ENCODE measurements at regions not wholly inside any gene's neighbourhood (a gene's known extent, or its start where the extent isn't known, plus 50 kb on each side); places are given as distances from the start of the nearest gene placed in this dataset.

DNA sequence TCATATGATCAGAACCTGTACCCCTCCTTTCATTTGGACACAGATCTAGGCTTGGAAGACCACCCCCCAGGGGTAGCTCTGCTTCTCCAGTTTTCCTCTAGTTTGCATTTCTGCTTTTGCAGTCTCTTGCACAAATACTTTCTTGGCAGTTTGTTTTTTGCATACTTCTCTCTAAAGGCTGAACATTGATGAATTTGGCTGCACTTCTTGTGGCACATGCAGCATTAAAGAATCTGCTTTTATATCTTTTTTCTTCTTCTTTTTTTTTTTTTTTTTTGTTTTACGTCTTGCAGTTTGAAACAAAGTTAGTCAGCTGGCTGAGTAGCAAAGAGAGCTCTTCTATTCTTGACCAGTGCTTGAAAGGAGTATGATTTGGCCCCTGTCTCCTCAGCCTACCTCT is 273.0 kb downstream of the GLUD2 start:
- WGBS, 2 donors, result 50 to 64% methylated on average over 1 of the region's 1 CpG
- H3K4me3 ChIP-seq (ENCODE audit: low read depth, poor library complexity, severe bottlenecking), result no peak overlapping the region
- TF ChIP-seq, protein P1, sequence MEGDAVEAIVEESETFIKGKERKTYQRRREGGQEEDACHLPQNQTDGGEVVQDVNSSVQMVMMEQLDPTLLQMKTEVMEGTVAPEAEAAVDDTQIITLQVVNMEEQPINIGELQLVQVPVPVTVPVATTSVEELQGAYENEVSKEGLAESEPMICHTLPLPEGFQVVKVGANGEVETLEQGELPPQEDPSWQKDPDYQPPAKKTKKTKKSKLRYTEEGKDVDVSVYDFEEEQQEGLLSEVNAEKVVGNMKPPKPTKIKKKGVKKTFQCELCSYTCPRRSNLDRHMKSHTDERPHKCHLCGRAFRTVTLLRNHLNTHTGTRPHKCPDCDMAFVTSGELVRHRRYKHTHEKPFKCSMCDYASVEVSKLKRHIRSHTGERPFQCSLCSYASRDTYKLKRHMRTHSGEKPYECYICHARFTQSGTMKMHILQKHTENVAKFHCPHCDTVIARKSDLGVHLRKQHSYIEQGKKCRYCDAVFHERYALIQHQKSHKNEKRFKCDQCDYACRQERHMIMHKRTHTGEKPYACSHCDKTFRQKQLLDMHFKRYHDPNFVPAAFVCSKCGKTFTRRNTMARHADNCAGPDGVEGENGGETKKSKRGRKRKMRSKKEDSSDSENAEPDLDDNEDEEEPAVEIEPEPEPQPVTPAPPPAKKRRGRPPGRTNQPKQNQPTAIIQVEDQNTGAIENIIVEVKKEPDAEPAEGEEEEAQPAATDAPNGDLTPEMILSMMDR (IDR thresholded peaks at IDR 0.05), result no peak
- TF ChIP-seq POLR2A (IDR thresholded peaks at IDR 0.05), result no peak
- no peak for DNase-seq (ENCODE audit: low spot score in 2 of 2)
- intact Hi-C loops (cut with DNase I; ENCODE audit: low total_unique reads), result no loop called here

DNA sequence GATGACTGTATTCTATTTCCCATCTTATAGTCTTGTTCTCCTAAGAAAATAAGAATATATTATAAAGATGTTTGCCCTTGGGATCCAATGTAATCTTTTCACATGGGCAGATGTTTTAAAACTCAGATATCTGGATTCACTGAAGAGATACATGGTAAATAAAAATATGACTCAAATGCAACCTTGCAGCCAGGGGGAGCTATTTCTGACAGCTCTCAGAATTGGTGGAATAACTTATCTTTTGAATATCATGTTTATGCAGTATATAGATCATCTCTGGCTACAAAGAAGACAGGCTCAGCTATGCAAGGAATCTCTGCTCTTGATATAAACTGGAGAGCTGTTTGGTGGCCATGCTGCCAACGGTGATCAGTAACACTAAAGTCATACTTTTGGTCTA is 274.7 kb downstream of the GLUD2 start:
- TF ChIP-seq, protein P1 (IDR thresholded peaks at IDR 0.05), result no peak
- TF ChIP-seq POLR2A (IDR thresholded peaks at IDR 0.05), result no peak
- no peak for DNase-seq (ENCODE audit: low spot score in 2 of 2)
- intact Hi-C loops (cut with DNase I; ENCODE audit: low total_unique reads), result no loop called here
- no peak overlapping the region for H3K4me3 ChIP-seq (ENCODE audit: low read depth, poor library complexity, severe bottlenecking)
- WGBS, 2 donors, result 61 to 70% methylated on average over 1 of the region's 1 CpG

DNA sequence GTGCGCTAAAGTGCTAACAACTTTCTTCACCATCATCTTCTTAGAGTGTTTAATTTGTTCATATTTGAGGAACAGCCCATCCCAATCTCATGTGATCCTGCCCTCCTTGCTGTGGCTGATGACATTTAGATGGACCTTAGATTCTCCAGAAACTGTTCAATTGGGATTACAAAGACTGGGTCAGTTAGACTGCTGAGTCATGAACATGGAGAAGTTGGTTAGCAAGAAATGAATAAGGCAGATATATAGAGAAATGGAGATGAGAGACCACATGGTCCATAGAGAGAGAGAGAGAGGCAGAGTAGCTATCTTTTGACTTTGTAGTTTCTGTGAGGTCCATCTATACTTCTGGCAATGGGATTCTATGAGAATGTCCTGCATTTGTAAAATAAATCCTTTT is 275.9 kb downstream of the GLUD2 start:
- H3K4me3 ChIP-seq (ENCODE audit: low read depth, poor library complexity, severe bottlenecking), result no peak overlapping the region
- intact Hi-C loops (cut with DNase I; ENCODE audit: low total_unique reads), result no loop called here
- DNase-seq (ENCODE audit: low spot score in 2 of 2), result no peak
- no peak for TF ChIP-seq POLR2A (IDR thresholded peaks at IDR 0.05)
- TF ChIP-seq, protein P1 (IDR thresholded peaks at IDR 0.05), result no peak
- 75 to 95% methylated on average over 1 of the region's 1 CpG for WGBS, 2 donors

DNA sequence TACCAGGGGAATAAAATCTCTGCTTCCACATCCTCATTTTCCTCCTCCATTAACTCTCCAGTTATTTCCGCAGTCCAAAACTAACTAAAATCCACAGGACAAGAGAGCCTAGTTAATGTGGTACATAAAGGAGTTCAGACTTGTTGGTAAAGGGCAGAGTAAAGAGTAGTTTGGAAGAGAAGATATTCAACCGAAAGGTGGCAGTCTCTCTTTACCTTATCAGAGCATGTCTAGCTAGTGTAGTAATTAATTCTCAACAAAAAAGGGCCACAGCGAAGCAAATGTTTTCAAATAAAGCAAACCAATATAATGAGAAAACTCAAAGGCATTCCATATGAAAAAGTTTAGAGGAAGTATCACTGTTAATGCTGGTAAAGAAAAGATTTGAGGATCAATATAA is 286.5 kb downstream of the GLUD2 start:
- no peak for DNase-seq (ENCODE audit: low spot score in 2 of 2)
- intact Hi-C loops (cut with DNase I; ENCODE audit: low total_unique reads), result no loop called here
- no peak for TF ChIP-seq POLR2A (IDR thresholded peaks at IDR 0.05)
- TF ChIP-seq, protein P1 (IDR thresholded peaks at IDR 0.05), result no peak
- whole genome bisulfite sequencing, 2 donors, result 56 to 83% methylated on average over 3 of the region's 3 CpGs
- H3K4me3 ChIP-seq (ENCODE audit: low read depth, poor library complexity, severe bottlenecking), result no peak overlapping the region

DNA sequence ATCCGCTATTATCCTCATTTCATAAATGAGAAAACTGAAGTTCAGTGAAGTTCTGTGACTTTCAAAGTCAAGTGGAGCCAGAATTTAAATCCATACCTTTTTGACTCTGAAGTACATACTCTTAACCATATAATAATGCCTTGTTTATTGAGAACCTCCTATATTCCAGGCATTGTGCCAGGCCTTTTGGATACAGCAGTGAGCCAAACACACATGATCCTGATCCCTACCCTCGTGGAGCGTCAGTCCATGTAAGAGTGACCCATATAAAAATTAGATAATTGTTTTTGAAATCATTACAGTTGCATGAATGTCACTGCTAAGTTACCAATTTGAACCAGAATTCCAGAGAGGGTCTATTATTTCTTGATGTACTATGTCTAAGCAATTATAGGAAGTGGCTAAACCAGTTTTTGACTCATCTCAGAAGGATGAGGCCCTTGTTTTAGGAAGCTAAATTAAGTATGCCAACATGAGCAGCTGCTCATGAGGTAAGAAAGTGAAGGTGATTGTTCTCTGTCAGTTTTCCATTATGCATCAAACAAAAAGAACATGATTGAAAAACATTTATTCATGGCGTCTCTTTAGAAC is 289.5 kb downstream of the GLUD2 start:
- TF ChIP-seq POLR2A (IDR thresholded peaks at IDR 0.05), result no peak
- TF ChIP-seq, protein P1 (IDR thresholded peaks at IDR 0.05), result no peak
- WGBS, 2 donors, result 50 to 66% methylated on average over 4 of the region's 4 CpGs
- intact Hi-C loops (cut with DNase I; ENCODE audit: low total_unique reads), result no loop called here

DNA sequence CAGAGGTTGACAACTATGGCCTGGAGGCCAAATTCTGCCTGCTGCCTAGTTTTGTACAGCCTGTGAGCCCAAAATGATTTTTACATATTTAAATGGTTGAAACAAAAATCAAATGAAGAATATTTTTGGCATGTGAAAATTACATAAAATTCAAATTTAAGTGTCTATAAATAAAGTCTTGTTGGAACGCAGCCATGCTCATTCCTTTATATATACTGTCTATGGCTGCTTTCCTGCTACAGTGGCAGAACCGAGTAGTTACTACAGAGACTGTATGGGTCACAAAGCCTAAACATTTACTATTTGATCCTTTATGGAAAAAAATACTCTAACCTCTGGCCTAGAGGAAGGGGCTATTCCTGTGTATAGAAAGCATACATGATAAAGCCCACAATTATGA is 290.4 kb downstream of the GLUD2 start:
- TF ChIP-seq, protein P1 (IDR thresholded peaks at IDR 0.05), result no peak
- no peak for TF ChIP-seq POLR2A (IDR thresholded peaks at IDR 0.05)
- no peak overlapping the region for H3K4me3 ChIP-seq (ENCODE audit: low read depth, poor library complexity, severe bottlenecking)
- intact Hi-C loops (cut with DNase I; ENCODE audit: low total_unique reads), result no loop called here
- no peak for DNase-seq (ENCODE audit: low spot score in 2 of 2)
- 46 to 56% methylated on average over 2 of the region's 2 CpGs for WGBS, 2 donors

More for the DNA sequence above, 289.5 kb downstream of the GLUD2 start:
- DNase-seq (ENCODE audit: low spot score in 2 of 2), result no peak
- no peak overlapping the region for H3K4me3 ChIP-seq (ENCODE audit: low read depth, poor library complexity, severe bottlenecking)
